CD4-positive, alpha-beta T cell treated with Interleukin-17A for 1 hour (primary cell): ENCODE measurements at regions not wholly inside any gene's neighbourhood (a gene's known extent, or its start where the extent isn't known, plus 50 kb on each side); places are given as distances from the start of the nearest gene placed in this dataset.

Experiments used
- DNase-seq: peaks from one replicate; pipeline ENCODE4 v3.0.0-alpha.2; 2020

GRCh38 chr21:27173053-27173452 is 206.2 kb upstream of the ADAMTS5 start:
- DNase-seq, result no peak

- DNase-seq, result no peak
Observed at GRCh38 chr21:27171707-27172106, 204.8 kb upstream of the ADAMTS5 start.

GRCh38 chr21:27168084-27168483 is 201.2 kb upstream of the ADAMTS5 start:
- DNase-seq, result no peak

DNA sequence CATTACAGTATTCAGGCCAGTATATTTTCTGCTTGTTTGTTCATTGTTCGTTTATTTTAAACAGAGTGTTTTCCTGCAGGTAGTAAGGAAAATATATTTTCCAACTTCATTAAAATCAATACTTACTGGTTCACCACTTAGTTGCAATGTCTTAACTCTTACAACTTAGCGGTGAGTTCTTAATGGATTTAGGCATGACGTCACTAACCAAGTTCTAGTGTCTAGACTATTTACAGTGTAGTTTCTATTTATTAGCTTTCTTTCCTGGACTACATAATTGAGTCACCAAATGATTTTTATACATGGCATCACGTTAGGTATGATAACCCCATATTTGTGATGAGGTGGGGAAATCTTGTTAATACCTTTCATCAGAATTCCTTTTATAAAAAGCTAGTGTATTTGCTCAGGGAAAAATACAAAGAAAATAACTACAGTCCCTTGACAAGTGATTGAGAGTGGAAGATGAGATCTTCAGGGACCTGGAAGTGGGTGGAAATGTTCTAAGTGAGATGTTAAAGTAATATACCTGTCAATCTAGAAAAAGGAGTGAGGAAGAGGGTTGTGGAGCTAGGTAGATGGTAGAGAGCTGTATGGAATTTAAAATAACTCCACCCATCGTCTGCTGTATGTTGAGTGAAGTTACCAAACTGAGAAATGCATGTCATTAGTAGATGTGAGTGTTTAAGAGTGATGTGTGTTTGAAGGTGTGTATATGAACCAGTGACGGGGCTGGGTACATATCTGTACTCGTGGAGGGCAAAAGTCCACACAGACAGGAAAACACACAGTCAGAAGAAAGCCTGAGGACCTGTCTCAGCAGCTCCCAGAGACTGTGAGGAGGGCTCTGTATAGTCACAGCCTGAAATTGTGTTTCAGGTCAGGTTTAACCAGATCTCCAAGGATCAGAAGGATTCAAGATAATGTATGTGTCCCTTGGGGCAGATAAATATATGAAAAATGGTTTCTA is 197.6 kb upstream of the ADAMTS5 start:
- DNase-seq, result no peak

DNA sequence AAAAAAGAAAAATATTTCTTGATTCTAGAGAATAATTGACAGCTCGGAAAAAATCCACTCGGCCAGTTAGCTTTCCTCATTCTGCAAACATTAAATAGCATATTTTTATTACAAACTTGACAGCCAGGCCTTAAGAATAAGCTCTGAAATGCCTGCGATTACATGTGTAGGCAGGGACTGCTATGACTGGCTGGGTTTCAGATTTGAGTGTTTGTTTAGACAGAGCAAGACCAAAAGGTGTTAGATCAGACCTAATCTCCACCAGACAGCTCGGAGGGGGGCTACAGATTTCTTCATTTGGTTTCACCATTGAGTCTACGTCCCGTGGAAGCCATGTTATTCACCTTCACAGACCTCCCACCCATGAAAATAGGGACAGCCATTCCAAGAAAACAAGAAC is 192.1 kb upstream of the ADAMTS5 start:
- no peak for DNase-seq

GRCh38 chr21:27157097-27157496 is 190.2 kb upstream of the ADAMTS5 start:
- DNase-seq, result no peak

DNA sequence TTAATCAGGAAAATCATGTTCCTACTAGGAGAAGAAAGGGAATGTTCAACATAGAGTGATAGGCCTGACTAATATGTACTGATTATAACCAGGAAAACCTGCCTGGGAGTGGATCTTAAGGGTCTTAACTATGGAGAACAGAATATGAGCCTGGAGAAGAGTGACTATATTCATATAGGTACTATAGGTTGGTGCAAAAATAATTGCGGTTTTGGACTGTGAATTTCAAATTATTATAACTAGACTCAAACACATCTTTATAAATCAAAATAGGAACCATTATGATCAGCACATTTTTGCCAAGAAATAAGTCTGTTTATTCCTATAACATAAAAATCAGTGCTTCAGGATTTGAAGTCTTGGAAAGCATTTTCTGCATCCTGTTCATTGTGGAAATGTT is 189.8 kb upstream of the ADAMTS5 start:
- no peak for DNase-seq

DNA sequence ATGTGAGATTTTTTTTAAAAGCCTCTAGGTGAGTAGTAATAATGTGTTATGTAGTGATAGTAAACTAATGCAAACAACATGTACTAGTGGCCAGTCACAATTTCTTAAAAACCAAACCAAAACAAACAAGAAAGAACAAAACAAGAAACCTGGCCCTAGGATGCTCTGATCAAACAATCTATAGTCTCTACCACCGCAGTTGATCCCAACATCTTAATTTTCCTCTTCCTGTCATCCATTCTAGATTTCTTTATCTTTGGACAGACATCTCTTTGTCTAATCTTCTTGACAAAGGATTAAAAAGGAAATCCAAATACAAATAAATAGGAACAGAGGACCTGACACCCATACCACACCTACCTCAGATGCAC is 188.2 kb upstream of the ADAMTS5 start:
- no peak for DNase-seq

DNA sequence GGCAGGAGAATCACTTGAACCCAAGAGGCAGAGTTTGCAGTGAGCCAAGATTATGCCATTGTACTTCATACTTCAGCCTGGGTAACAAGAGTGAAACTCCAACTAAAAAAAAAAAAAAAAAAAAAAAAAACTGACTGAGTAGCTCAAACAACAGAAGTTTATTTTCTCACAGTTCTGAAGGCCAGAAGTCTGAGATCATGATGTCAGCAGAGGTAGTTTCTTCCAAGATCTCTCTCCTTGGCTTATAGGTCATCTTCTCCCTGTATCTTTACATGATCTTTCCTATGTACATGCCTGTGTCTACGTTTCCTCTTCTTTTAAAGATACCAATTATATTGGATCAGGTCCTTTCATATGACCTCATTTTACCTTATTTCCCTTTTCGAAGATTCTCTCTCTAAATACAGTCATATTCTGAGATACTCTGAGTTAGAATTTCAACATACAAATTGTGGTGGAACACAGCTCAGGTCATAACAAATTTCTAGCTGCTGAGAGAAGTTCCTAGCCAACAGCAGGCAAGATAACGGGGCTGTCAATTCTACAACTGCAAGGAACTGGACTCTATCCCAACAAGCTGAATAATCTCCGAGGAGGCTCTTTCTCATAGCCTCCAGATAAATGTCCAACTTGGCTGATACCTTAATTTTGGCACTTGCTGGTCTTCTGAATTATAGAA is 187.7 kb upstream of the ADAMTS5 start:
- DNase-seq, result no peak

- DNase-seq, result no peak
Observed at GRCh38 chr21:27152996-27153395, 186.1 kb upstream of the ADAMTS5 start.

DNA sequence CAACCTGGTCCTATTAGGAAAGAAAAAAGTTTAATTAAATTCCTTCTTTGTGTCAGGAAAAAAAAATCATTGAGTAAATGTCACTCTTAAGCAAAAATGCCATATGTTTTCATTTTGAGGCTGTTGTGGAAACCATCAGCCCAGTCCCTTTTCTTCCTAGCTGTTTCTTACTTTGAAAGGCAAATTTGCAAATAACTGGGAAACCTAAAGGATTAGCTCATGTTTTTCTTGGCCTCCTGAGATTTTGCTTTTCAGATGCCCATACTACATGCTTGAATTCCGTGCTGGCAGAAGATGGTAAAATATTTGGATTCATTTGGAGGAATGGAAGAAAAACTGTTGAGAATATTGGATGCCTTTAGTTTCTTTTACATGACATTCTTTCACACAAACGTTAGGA is 182.1 kb upstream of the ADAMTS5 start:
- DNase-seq, result no peak

DNA sequence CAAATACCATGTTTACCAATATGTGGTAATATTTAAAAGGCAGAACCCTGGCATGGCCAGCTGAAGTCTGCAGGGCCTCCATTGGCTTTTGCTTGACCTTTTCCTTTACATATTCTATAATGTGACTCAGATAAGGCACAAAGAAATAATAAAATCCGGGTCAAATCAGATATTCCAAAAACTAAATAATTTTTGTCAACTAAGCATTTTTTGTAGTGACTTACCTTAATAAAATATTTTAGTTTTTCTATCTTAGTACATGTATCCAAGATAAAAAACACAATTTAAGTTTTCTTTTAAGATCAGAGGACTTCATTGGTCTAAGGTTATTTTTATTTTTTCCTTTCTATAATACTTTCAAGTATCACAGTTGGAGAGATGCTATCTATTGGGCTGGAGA is 179.4 kb upstream of the ADAMTS5 start:
- no peak for DNase-seq

DNA sequence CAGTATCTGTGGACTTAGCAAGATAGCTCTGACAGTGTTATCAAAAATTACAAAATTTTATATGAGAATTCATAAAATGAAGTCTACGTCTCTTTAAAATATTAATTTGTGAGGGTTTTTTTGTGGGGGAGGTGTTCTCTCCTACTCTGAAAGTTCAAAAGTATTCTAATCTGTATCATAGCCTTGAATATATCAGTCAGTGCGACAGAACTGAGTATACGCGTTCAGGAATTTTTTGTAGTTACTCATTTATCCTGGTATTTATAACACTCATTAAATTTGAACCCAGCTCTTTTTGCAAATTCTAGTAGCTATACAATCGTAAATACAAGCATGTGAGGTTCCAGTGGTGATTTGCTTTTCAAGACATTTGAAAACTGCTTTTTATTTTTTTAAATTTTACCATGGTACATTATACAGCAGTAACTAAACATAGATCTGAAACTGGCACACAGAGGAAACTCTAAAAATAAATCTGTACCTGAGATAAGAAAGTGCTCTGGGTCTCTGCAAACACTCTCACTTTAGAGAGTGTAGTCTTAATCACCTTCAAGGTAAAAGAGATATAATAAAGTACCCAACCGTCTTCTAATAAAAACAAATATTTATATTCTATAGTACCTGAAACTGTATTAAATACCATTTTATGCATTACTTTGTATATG is 178.4 kb upstream of the ADAMTS5 start:
- no peak for DNase-seq

- no peak for DNase-seq
Observed at GRCh38 chr21:27143476-27143875, 176.6 kb upstream of the ADAMTS5 start.

DNA sequence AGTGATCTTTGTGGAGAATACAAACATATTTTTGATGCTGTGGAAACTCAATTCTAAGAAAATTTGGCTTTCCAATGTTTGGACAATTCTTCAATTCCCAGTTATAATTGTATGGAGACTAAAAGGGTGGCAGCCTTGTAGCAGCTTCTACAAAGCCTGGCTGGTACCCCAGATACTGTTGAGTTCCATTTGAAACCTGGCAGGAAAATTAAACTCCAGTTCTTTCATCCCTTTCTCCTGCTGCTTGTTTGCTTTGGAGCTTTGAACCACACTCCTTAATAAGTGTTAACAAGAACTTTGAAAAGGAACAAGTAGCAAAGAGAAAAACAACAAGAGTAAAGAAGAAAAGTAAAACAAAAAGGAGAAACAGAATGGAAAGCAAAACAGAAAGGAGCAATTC is 172.6 kb upstream of the ADAMTS5 start:
- no peak for DNase-seq

DNA sequence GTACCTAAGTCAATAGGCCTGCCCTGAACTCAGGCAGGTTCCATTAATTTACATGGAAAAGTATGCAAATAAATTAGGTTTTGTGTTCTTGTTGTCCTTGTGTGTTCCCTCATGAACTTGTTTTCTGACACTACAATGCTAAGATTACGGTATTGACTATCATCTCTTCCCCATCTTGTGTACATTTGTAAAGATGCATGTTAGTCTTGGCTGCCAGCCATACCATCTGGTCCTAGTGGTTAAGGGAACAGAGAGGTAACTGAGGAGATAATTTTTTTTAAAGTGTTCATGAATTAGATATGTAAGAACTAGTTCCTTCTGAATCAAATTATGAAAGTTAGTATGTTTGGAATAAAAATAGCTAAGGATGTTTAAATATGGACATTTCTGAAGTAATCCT is 167.6 kb upstream of the ADAMTS5 start:
- DNase-seq, result no peak

DNA sequence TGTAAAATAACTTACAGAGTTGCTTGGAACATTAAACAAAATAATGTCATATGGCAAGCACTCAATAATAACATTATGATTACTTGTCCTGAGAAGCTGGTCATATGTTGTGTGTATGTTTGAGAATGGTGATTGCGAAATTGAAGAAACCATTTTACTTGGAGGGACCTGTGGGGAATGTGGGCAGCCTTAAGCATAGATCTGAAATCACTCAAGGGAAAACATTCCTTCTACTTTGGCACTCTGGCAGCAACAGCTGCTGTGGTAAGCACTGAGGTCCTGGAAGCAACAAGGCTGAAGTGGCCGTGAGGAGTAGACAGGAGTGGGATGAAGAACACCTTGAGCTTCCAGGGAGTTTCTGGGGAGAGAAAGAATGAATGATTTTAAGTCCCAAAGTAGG is 165.4 kb upstream of the ADAMTS5 start:
- no peak for DNase-seq

DNA sequence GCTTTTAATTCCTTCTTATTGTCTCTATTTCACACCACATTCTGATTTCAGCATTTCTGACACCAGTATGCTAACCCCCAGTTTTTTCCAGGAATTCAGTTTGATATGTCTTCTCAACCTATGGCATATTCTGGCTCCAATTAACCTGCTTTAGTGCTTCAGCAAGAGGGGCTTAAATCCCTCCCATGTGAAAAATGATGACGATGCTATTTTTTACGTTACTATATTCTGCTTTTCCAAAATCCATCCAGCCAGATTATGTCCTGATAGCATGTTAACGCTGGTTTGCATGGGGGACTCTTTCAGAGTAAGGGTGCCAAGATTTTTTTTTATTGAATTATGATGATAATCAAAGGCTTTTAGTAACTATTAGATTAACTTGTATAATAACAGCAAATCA is 163.3 kb upstream of the ADAMTS5 start:
- no peak for DNase-seq

GRCh38 chr21:27129694-27130093 is 162.8 kb upstream of the ADAMTS5 start:
- no peak for DNase-seq

- no peak for DNase-seq
Observed at GRCh38 chr21:27129215-27129614, 162.3 kb upstream of the ADAMTS5 start.

- DNase-seq, result no peak
Observed at GRCh38 chr21:27126140-27126539, 159.3 kb upstream of the ADAMTS5 start.

DNA sequence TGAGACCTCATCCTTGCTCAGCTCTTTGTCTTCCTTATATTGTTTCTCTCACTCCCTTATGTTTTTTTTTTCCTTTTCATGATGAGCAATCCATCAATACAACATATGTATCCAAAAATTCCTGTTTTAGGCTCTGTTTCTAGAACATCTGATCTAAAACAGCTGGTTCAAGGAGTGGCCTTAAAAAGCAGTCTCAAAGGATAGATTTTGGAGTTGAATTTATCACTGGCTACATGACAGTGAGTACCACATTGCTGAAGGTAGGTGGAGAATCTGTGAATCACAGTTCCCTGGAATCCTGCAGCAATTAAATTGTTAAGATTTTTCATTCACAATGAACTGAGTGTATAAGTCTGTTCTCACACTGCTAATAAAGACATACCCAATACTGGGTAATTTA is 155.8 kb upstream of the ADAMTS5 start:
- no peak for DNase-seq

DNA sequence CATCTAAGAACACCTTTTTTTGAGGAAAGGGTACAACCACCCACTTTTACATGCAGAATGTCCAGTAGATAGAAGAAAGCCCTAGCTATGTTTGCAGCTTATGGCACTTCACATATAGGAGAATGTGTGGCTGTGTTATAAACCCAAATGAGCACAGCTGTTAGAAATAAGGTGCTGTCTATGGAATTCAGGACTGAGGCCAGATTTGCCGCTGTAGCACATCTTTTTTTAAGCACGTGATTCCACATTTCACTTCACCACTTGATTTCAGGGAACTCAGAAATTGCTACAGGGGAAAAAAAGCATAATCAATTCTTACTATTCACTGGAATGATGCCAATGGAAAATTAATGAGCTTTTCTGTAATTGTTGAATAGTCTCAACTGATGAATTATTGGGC is 147.2 kb upstream of the ADAMTS5 start:
- no peak for DNase-seq

- no peak for DNase-seq
Observed at GRCh38 chr21:27112186-27112585, 145.3 kb upstream of the ADAMTS5 start.
